IMR-90 (cell line): ENCODE measurements at regions not wholly inside any gene's neighbourhood (a gene's known extent, or its start where the extent isn't known, plus 50 kb on each side); places are given as distances from the start of the nearest gene placed in this dataset.
"Not testable (repeated sequence)": the region's sequence is repeated elsewhere in the genome, so short reads cannot be mapped to it uniquely, and the experiment has no call there.

Experiments
- POLR2A ChIP-seq: IDR thresholded peaks from 2 replicates; pipeline ENCODE4 v1.6.1; 2012; ENCODE audit warnings: mild to moderate bottlenecking, low read depth, low read length
- TF ChIP-seq, protein P1 (sequence below): conservative IDR thresholded peaks from 2 replicates; pipeline ENCODE4 v1.5.1; 2012; ENCODE audit warnings: mild to moderate bottlenecking, low read depth, low read length, improper control_type of control experiment

DNA sequence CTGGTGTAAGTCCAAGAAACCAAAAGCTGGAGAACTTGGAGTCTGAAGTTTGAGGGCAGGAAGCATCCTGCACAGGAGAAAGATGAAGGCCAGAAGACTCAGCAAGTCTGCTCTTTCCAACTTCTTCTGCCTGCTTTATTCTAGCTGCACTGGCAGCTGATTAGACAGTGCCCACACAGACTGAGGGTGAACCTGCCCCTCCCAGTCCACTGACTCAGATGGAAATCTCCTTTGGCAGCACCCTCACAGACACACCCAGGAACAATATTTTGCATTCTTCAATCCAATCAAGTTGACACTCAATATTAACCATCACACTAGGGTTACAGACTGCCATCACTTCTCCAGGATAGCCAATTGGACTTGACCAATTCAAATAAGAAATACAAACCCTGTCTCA, 510.4 kb upstream of the SYT4 start:
- TF ChIP-seq, protein P1, sequence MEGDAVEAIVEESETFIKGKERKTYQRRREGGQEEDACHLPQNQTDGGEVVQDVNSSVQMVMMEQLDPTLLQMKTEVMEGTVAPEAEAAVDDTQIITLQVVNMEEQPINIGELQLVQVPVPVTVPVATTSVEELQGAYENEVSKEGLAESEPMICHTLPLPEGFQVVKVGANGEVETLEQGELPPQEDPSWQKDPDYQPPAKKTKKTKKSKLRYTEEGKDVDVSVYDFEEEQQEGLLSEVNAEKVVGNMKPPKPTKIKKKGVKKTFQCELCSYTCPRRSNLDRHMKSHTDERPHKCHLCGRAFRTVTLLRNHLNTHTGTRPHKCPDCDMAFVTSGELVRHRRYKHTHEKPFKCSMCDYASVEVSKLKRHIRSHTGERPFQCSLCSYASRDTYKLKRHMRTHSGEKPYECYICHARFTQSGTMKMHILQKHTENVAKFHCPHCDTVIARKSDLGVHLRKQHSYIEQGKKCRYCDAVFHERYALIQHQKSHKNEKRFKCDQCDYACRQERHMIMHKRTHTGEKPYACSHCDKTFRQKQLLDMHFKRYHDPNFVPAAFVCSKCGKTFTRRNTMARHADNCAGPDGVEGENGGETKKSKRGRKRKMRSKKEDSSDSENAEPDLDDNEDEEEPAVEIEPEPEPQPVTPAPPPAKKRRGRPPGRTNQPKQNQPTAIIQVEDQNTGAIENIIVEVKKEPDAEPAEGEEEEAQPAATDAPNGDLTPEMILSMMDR, result not testable (repeated sequence)
- TF ChIP-seq POLR2A, result not testable (repeated sequence)
